ENCODE measurements at regions not wholly inside any gene's neighbourhood (a gene's known extent, or its start where the extent isn't known, plus 50 kb on each side); places are given as distances from the start of the nearest gene placed in this dataset.

DNA sequence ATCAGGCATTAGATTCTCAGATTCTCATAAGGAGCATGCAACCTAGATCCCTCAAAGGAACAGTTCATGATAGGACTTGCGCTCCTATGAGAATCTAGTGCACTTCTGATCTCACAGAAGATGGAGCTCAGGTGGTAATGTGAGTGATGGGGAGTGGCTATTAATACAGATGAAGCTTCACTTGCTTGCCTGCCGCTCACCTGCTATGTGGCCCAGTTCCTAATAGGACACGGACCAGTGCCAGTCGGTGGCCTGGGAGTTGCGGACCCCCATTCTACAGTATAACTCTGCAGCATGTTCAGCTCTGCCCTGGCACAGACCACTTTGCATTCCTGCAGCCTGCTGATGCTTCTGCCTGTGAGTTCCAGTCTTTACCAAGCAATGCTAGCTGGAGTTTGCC lies 581.3 kb upstream of the KLF4 start:
- intact Hi-C loops (cut with DNase I), result no loop called here
- H3K4me3 ChIP-seq, result no peak overlapping the region
- WGBS, 3 donors, result 96 to 97% (median 97%) methylated on average over 5 of the region's 5 CpGs
- no peak for DNase-seq
- no peaks in the 10 kb centered on the region for H3K9me3 ChIP-seq
- H3K27me3 ChIP-seq, result no peaks in the 10 kb centered on the region
- no peaks in the 10 kb centered on the region for H3K36me3 ChIP-seq
- TF ChIP-seq EP300 (IDR thresholded peaks at IDR 0.05) (no peak), POLR2A (IDR thresholded peaks at IDR 0.05) (no peak)
- TF ChIP-seq, protein P1, sequence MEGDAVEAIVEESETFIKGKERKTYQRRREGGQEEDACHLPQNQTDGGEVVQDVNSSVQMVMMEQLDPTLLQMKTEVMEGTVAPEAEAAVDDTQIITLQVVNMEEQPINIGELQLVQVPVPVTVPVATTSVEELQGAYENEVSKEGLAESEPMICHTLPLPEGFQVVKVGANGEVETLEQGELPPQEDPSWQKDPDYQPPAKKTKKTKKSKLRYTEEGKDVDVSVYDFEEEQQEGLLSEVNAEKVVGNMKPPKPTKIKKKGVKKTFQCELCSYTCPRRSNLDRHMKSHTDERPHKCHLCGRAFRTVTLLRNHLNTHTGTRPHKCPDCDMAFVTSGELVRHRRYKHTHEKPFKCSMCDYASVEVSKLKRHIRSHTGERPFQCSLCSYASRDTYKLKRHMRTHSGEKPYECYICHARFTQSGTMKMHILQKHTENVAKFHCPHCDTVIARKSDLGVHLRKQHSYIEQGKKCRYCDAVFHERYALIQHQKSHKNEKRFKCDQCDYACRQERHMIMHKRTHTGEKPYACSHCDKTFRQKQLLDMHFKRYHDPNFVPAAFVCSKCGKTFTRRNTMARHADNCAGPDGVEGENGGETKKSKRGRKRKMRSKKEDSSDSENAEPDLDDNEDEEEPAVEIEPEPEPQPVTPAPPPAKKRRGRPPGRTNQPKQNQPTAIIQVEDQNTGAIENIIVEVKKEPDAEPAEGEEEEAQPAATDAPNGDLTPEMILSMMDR (IDR thresholded peaks at IDR 0.05), result no peak
- no peak overlapping the region for H3K27ac ChIP-seq
- no peaks in the 10 kb centered on the region for H3K4me1 ChIP-seq (ENCODE audit: insufficient read depth)

GRCh38 chr9:108069991-108070390 lies 580.4 kb upstream of the KLF4 start:
- TF ChIP-seq, protein P1 (IDR thresholded peaks at IDR 0.05), result no peak
- TF ChIP-seq EP300 (IDR thresholded peaks at IDR 0.05) (no peak), POLR2A (IDR thresholded peaks at IDR 0.05) (no peak)
- no peak for DNase-seq
- no peaks in the 10 kb centered on the region for H3K36me3 ChIP-seq
- no peaks in the 10 kb centered on the region for H3K9me3 ChIP-seq
- no peaks in the 10 kb centered on the region for H3K27me3 ChIP-seq
- no peak overlapping the region for H3K4me3 ChIP-seq
- H3K27ac ChIP-seq, result no peak overlapping the region
- WGBS, 3 donors, result 85 to 95% (median 90%) methylated on average over 1 of the region's 1 CpG
- no peaks in the 10 kb centered on the region for H3K4me1 ChIP-seq (ENCODE audit: insufficient read depth)
- intact Hi-C loops (cut with DNase I), result no loop called here

GRCh38 chr9:108062680-108063079 lies 573.1 kb upstream of the KLF4 start:
- H3K4me3 ChIP-seq, result no peak overlapping the region
- no peak for DNase-seq
- no peaks in the 10 kb centered on the region for H3K27me3 ChIP-seq
- H3K36me3 ChIP-seq, result no peaks in the 10 kb centered on the region
- H3K4me1 ChIP-seq (ENCODE audit: insufficient read depth), result peaks cover 5% of the 10 kb centered on the region
- no peak overlapping the region for H3K27ac ChIP-seq
- TF ChIP-seq EP300 (IDR thresholded peaks at IDR 0.05) (no peak), POLR2A (IDR thresholded peaks at IDR 0.05) (no peak)
- TF ChIP-seq, protein P1 (IDR thresholded peaks at IDR 0.05), result no peak
- WGBS, 3 donors, result 94 to 97% (median 95%) methylated on average over 8 of the region's 8 CpGs
- H3K9me3 ChIP-seq, result no peaks in the 10 kb centered on the region
- intact Hi-C loops (cut with DNase I), result no loop called here

GRCh38 chr9:108060175-108060574 lies 570.6 kb upstream of the KLF4 start:
- DNase-seq, result no peak
- Histone ChIP-seq H3K4me1 (ENCODE audit: insufficient read depth) (peaks cover 8% of the 10 kb centered on the region), H3K9me3 (no peaks in the 10 kb centered on the region), H3K36me3 (no peaks in the 10 kb centered on the region), H3K27ac (no peak overlapping the region), H3K4me3 (no peak overlapping the region), H3K27me3 (no peaks in the 10 kb centered on the region)
- TF ChIP-seq EP300 (IDR thresholded peaks at IDR 0.05) (no peak), POLR2A (IDR thresholded peaks at IDR 0.05) (no peak)
- TF ChIP-seq, protein P1 (IDR thresholded peaks at IDR 0.05), result no peak
- 81 to 90% (median 89%) methylated on average over 5 of the region's 5 CpGs for WGBS, 3 donors
- intact Hi-C loops (cut with DNase I), result no loop called here
